SU-DHL-6 (cell line): ENCODE measurements at regions not wholly inside any gene's neighbourhood (a gene's known extent, or its start where the extent isn't known, plus 50 kb on each side); places are given as distances from the start of the nearest gene placed in this dataset.

Experiments used
- EZH2phosphoT487 ChIP-seq: fragments of 200-600 bp; sonication (generic), shearing (Covaris generic); conservative IDR thresholded peaks from 2 replicates; pipeline ENCODE4 v1.6.1; 2018; ENCODE audit warnings: mild to moderate bottlenecking, antibody characterized with exemption, low read length, moderate library complexity, mixed read lengths
- TF ChIP-seq, protein P1 (sequence below): fragments of 200-600 bp; sonication (generic); IDR thresholded peaks from one replicate; pipeline ENCODE4 v1.5.1; 2017; ENCODE audit warnings: antibody characterized with exemption, mild to moderate bottlenecking, low read length, moderate library complexity; ENCODE audit not compliant: insufficient read depth, poor library complexity, severe bottlenecking

GRCh38 chr4:28772066-28772465 is 1911.4 kb downstream of the STIM2 start:
- TF ChIP-seq, protein P1, sequence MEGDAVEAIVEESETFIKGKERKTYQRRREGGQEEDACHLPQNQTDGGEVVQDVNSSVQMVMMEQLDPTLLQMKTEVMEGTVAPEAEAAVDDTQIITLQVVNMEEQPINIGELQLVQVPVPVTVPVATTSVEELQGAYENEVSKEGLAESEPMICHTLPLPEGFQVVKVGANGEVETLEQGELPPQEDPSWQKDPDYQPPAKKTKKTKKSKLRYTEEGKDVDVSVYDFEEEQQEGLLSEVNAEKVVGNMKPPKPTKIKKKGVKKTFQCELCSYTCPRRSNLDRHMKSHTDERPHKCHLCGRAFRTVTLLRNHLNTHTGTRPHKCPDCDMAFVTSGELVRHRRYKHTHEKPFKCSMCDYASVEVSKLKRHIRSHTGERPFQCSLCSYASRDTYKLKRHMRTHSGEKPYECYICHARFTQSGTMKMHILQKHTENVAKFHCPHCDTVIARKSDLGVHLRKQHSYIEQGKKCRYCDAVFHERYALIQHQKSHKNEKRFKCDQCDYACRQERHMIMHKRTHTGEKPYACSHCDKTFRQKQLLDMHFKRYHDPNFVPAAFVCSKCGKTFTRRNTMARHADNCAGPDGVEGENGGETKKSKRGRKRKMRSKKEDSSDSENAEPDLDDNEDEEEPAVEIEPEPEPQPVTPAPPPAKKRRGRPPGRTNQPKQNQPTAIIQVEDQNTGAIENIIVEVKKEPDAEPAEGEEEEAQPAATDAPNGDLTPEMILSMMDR = no peak
- no peak for TF ChIP-seq EZH2phosphoT487
